GM19238 (cell line): ENCODE measurements at regions not wholly inside any gene's neighbourhood (a gene's known extent, or its start where the extent isn't known, plus 50 kb on each side); places are given as distances from the start of the nearest gene placed in this dataset.
"Not testable (repeated sequence)": the region's sequence is repeated elsewhere in the genome, so short reads cannot be mapped to it uniquely, and the experiment has no call there.

Source experiments
- DNase-seq: peaks from one replicate; pipeline ENCODE4 v3.0.0; 2011; ENCODE audit warnings: low spot score; ENCODE audit not compliant: insufficient read length

- not testable (repeated sequence) for DNase-seq
Measured at GRCh38 chr14:105621479-105622328, 95.3 kb downstream of the TMEM121 start.

DNA sequence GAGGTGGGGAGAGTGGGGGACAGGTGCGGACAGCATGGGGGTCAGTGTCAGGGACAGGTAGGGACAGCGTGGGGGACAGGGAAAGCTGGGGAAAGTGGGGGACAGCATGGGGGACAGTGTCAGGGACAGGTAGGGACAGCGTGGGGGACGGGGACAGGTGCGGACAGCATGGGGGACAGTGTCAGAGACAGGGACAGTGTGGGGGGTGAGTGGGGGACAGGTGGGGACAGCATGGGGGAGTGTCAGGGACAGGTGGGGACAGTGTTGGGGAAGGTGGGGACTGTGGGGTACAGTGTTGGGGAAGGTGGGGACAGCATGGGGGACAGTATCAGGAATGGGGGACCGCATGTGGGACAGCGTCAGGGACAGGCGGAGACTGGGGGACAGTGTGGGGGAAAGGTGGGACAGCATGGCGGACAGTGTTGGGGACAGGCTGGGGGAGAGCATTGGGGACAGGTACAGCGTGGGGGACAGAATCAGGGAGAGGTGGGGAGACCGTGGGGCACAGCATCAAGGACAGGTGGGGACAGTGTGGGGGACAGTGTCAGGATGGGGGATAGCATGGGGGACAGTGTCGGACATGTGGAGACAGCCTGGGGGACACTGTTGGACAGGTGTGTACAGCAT is 96.1 kb downstream of the TMEM121 start:
- DNase-seq, result no peak

GRCh38 chr14:105623178-105623577 is 96.8 kb downstream of the TMEM121 start:
- not testable (repeated sequence) for DNase-seq

DNA sequence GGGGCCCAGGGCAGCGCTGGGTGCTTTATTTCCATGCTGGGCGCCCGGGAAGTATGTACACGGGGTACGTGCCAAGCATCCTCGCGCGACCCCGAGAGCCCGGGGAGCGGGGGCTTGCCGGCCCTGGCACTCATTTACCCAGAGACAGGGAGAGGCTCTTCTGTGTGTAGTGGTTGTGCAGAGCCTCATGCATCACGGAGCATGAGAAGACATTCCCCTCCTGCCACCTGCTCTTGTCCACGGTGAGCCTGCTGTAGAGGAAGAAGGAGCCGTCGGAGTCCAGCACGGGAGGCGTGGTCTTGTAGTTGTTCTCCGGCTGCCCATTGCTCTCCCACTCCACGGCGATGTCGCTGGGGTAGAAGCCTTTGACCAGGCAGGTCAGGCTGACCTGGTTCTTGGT is 98.0 kb downstream of the TMEM121 start:
- not testable (repeated sequence) for DNase-seq

GRCh38 chr14:105624749-105625434 is 98.5 kb downstream of the TMEM121 start:
- not testable (repeated sequence) for DNase-seq

GRCh38 chr14:105625448-105625847 is 99.1 kb downstream of the TMEM121 start:
- not testable (repeated sequence) for DNase-seq

GRCh38 chr14:105626111-105626510 is 99.7 kb downstream of the TMEM121 start:
- DNase-seq, result not testable (repeated sequence)

DNA sequence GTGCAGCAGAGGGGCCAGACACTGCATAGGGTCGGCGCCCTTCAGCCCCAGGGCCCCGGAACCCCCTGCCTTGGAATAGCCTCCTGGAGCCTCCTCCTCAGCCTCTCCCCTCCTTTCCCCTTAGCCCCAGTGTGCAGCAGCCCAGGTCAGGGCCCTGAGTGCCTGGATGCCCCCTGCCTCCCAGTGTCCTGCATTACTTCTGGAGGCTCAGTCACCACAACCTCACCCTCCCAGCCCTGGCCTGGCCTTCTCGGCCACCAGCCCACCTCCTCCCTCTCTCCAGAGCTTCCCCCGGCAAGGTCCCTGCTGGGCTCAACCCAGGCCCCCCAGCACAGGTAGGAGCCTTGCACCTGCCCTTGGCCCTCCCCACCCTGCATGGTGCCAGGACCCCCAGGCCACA is 100.3 kb downstream of the TMEM121 start:
- DNase-seq, result not testable (repeated sequence)

- DNase-seq, result not testable (repeated sequence)
Measured at GRCh38 chr14:105627287-105627686, 100.9 kb downstream of the TMEM121 start.

GRCh38 chr14:105627701-105628100 is 101.3 kb downstream of the TMEM121 start:
- DNase-seq, result no peak

- not testable (repeated sequence) for DNase-seq
Measured at GRCh38 chr14:105628126-105628525, 101.7 kb downstream of the TMEM121 start.

DNA sequence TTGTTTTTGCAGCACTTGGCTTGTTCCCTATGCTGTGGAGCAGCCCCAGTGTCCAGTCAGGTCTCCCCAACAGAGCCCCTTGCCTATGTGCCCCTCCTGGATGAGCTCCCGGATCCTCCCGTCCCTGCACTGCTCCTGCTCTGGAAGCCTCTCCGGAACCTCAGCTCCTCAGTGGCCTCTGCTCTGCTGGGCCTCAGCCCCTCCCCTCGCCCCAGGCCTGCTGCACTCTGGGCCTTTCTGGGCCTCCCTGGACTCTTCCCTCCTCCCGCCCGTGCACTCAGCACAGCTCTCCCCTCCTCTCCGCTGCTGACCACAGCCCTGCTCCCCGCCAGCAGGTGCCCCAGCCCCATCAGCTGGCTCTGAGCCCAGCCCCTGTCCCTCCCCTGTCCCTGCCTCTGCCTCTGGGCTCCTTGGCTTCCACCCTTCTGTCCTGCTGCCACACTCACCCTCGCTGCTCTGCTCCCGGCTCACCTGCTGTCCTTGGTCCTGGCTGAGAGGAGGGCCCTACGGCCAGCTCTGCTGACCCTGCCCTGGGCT is 102.2 kb downstream of the TMEM121 start:
- DNase-seq, result not testable (repeated sequence)

DNA sequence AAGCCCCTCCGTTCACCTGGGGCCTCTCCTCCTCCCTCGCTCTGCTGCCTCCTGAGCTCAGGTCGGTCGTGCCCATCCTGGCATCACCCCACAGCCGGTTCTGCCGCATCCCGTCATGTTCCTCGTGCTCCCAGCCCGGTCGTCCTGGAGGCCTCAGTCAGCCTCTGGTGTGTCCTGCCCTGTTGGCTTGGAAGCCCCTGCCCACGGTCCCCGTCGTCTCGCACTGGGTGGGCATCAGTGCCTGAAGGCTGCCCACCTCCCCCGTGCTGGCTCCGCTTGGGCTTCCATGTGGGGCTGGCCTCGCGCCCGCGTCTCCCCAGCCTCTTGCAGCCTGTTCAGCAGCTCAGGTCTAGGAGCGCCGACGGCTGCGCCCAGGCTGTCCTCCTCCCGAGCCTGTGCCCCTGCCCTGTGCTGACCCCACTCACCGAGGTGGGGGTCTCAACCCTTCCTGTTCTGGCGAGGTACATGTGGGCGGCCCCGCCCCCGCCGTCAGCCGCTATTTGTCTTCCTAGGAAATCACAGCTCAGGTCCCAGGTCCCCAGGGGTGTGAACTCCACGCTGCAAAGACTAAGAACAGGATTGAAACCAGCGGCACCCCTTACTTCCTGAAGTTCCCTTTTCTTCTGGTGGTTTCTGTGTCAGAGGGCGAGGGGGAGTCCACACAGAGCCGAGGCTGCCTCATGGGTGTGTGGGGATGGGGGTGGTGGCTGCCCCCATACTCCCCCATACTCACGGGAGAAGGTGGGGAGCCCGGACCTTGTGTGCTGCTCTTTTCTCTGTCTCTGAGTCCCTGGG is 102.9 kb downstream of the TMEM121 start:
- not testable (repeated sequence) for DNase-seq

- DNase-seq, result no peak
Measured at GRCh38 chr14:105629886-105630215, 103.5 kb downstream of the TMEM121 start.

DNA sequence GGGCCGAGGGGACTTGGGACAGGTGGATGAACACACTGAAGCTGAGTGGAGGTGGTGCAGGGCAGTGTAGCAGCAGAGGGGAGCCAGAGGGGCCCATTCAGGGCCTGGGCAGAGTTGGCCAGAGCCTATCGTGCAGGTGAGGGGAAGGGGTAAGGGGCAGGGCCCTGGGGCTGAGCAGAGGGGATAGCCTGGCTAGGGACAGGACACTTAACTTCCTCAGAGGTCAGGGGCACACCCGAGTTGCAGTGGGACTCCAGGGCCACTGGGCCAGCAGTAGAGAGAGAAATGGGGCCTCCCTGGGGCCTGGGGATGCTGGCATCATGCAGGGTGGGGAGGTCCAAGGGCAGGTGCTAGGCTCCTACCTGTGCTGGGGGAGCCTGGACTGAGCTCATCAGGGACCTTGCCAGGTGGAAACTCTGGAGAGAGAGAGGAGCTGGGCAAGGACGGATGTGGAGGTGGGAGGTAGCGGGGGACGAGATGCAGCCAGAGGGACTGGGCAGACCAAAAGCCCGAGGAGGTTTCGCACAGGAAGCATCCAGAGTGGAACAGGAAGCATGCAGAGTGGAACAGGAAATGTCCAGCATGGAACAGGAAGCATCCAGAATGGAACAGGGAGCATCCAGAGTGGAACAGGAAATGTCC is 104.0 kb downstream of the TMEM121 start:
- DNase-seq, result not testable (repeated sequence)

DNA sequence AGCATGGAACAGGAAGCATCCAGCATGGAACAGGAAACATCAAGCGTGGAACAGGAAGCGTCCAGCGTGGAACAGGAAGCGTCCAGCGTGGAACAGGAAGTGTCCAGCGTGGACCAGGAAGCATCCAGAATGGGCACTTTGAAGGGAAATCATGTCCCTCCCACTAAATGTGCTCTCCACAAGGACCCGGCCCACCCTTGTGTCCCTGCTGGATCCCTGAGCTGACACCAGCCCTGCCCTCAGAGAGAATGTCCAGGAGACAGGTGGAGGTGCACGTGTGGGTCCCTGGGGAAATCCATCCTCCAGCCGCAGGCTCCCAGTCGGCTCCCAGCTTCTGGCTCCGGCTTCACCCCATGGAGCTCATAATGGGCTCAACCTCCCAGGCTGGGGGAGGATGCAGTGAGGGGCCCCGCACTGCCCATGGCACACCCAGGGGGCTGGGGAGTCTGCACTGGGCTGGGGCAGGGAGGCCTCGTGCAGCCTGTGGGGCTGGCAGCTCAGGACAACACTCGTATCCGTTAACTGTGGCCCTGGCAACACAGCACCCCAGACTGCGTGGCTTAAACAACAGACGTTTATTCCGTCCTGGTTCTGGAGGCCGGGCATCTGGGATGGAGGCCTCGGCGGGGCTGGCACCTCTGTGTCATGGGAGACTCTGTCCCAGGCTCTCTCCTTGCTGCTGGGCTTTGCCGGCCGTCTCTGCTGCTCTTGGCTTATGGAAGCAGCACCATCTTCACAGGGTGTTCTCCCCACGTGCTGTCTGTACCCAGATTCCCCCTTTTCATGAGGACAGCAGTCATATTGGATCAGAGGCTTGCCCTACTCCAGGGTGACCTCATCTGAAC is 104.8 kb downstream of the TMEM121 start:
- not testable (repeated sequence) for DNase-seq

DNA sequence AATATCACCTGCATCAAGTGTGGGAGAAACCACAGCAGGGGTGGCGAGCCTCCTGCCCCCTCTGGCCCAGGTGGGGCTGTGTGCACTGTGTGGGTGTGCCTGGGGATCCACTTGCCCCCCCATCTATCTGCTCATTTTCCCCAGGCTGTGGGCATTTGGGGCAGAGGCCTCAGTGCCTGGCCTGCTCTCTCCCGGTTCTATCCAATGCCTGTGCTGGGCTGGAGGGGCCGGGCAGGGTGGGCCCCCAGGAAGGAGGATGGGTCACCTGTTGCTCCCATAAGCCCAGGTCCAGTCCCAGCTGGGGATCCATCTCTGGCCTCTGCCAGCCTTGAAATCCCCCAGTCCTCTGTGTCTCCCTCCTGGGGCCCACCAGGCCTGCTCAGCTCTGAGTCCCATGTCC is 105.6 kb downstream of the TMEM121 start:
- DNase-seq, result no peak

DNA sequence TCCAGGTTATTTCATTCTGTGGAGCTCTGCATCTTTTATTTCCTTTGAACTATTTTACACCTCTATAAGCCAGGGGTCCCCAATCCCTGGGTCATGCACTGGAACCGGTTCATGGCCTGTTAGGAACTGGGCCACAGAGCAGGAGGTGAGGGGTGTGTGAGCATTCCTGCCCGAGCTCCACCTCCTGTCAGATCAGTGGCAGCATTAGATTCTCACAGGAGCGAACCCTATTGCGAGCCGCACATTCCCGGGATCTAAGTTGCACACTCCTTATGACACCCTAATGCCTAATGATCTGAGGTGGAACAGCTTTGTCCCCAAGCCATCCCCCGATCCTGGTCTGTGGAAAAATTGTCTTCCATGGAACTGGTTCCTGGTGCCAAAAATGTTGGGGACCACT is 107.2 kb downstream of the TMEM121 start:
- DNase-seq, result not testable (repeated sequence)

DNA sequence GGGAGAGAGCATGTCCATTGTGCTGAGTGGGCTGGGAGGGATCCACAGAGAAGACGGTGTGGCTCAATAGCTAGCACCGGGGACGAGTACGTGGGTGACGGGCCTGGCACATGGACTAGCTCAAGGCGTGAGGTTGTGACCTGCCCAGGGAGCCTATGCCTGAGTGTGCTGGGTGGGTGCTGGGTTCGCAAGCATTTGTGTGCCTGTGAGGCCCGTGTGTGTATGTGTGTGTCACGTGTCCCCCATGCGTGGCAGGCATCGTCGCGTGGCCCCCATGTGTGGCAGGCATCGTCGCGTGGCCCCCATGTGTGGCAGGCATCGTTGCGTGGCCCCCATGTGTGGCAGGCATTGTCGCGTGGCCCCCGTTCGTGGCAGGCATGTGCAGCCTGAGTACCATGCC is 109.2 kb downstream of the TMEM121 start:
- no peak for DNase-seq

GRCh38 chr14:105636021-105636420 is 109.6 kb downstream of the TMEM121 start:
- not testable (repeated sequence) for DNase-seq
